ENCODE measurements at regions not wholly inside any gene's neighbourhood (a gene's known extent, or its start where the extent isn't known, plus 50 kb on each side); places are given as distances from the start of the nearest gene placed in this dataset.
A peak's percentile ranks its signal among the peaks of the same experiment; 100 is the strongest.

DNA sequence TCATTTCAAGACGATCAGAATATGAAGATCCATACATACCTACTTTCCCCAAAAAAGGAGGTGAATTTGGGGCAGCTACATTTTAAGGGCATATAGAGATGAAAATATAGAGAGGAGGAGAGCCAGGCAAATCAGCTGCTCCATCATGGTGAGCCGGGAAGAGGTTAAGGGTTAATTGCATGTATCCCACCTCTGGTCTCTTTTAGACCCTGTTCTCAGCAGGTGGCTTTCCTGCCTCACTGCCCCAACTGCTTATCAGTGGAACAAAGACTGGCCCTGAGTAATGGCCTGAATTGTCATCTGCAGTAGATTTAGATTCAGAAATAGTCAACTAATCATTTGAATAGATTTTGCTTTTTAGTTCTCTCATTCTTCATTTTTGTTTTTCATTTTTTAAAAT, 206.6 kb downstream of the SPRY2 start:
- Histone ChIP-seq H3K27me3 (no peaks in the 10 kb centered on the region), H3K9me3 (no peaks in the 10 kb centered on the region), H3K36me3 (no peaks in the 10 kb centered on the region), H3K4me1 (peaks cover 25 to 31% (median 31%) of the 10 kb centered on the region in 4 donors), H3K27ac (replicated peaks in 1 of 4) (peak overlapping the region; percentile 59 to 73 (median 68)), H3K4me3 (no peak overlapping the region)
- DNase-seq (ENCODE audit: extremely low spot score): no peak
- intact Hi-C loops (cut with DNase I): no loop called here
- 85% methylated on average over 2 of the region's 2 CpGs for WGBS
- TF ChIP-seq POLR2A (IDR thresholded peaks at IDR 0.05; ENCODE audit: low read depth): no peak
- no peak for TF ChIP-seq POLR2AphosphoS5 (IDR thresholded peaks at IDR 0.05)
- no peak for TF ChIP-seq EP300 (IDR thresholded peaks at IDR 0.05)
- TF ChIP-seq, protein P1, sequence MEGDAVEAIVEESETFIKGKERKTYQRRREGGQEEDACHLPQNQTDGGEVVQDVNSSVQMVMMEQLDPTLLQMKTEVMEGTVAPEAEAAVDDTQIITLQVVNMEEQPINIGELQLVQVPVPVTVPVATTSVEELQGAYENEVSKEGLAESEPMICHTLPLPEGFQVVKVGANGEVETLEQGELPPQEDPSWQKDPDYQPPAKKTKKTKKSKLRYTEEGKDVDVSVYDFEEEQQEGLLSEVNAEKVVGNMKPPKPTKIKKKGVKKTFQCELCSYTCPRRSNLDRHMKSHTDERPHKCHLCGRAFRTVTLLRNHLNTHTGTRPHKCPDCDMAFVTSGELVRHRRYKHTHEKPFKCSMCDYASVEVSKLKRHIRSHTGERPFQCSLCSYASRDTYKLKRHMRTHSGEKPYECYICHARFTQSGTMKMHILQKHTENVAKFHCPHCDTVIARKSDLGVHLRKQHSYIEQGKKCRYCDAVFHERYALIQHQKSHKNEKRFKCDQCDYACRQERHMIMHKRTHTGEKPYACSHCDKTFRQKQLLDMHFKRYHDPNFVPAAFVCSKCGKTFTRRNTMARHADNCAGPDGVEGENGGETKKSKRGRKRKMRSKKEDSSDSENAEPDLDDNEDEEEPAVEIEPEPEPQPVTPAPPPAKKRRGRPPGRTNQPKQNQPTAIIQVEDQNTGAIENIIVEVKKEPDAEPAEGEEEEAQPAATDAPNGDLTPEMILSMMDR (IDR thresholded peaks at IDR 0.05): no peak

DNA sequence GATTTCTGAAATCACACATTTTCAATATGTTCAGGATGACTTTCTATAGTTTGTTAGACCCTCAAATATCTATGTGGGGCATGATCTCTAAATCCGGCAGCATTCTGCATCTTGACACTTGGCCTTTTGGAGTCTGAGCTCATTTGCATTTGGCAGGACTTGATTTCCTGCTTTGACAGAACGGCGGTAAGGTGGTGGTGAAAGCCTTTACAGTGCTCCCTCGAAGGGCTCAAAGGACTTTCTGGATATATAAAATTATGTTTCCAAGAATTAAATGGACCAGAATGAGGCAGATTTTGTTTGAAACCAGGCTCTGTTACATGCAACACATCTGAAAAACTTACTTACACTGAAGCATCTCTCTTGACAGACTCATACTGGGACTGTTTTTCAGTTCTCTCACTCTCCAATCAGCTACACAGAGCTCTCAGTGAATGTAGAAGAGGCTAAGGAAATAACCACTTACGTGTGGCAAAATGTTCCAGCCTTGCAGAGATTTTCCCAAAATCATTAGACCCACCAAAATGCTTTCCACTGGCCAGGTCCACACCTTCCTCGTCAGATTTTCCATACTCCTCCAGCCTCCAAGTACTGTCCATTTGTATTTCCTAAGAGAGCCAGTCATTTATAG, 207.2 kb downstream of the SPRY2 start:
- 45% methylated on average over 6 of the region's 6 CpGs for WGBS
- Histone ChIP-seq H3K27me3 (no peaks in the 10 kb centered on the region), H3K36me3 (no peaks in the 10 kb centered on the region), H3K9me3 (no peaks in the 10 kb centered on the region), H3K4me3 (peak overlapping the region; percentile 17 to 36 (median 27)), H3K27ac (replicated peaks in 1 of 4) (peak overlapping the region; percentile 59 to 73 (median 68)), H3K4me1 (peaks cover 25 to 31% (median 31%) of the 10 kb centered on the region in 4 donors)
- no peak for DNase-seq (ENCODE audit: extremely low spot score)
- TF ChIP-seq POLR2A (IDR thresholded peaks at IDR 0.05; ENCODE audit: low read depth) (no peak), EP300 (IDR thresholded peaks at IDR 0.05) (no peak), POLR2AphosphoS5 (IDR thresholded peaks at IDR 0.05) (no peak)
- TF ChIP-seq, protein P1 (IDR thresholded peaks at IDR 0.05): no peak
- intact Hi-C loops (cut with DNase I): no loop called here

DNA sequence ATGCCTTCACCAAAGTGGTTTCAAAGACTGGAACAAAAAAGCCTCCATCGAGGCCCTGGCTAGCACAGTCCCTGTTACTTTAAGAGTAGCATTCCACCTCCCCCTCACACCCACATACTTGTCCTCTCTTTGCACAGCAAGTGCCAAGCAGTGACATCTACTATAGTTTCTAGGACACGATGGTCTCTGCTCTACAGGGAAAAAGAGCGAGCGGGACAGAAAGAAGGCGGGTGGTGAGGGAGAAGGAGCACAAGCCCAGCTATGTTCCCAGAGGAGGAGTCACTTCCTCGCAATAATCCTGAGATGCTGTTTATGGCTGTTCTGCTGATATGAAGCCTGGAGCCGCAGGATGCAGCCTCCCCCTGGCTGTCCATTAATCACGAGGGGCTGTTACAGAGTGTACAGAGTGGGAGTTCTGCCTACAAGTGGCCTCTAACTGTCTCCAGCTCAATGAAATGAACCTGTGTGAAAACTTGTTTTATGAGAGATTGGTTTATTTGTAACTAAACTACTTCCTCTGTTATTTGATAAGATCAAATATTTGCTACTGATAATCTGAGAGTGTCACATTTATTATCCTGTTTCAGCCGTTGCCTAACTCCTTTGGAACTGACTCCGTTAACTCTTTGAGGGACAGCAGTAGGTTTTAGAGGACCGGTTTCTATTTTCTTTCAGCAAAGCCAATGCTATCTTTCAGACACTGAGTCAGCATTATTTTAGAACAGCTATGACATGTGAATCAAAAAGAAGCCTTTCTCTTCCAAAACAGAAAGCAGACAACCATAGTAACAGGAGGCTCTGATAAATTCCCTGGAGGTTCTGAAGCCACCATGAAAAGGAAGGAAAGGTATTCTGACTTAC, 208.0 kb downstream of the SPRY2 start:
- Histone ChIP-seq H3K27ac (replicated peaks in 1 of 4) (peak overlapping the region; percentile 59 to 73 (median 68)), H3K4me3 (peak overlapping the region; percentile 17 to 45 (median 34)), H3K4me1 (peaks cover 25 to 31% (median 31%) of the 10 kb centered on the region in 4 donors), H3K9me3 (no peaks in the 10 kb centered on the region), H3K27me3 (no peaks in the 10 kb centered on the region), H3K36me3 (no peaks in the 10 kb centered on the region)
- intact Hi-C loops (cut with DNase I): no loop called here
- DNase-seq (ENCODE audit: extremely low spot score): no peak
- WGBS: 19% methylated on average over 11 of the region's 11 CpGs
- TF ChIP-seq, protein P1 (IDR thresholded peaks at IDR 0.05): peak in 1 of 3 experiments; percentile 8
- TF ChIP-seq EP300 (IDR thresholded peaks at IDR 0.05) (no peak), POLR2A (IDR thresholded peaks at IDR 0.05; ENCODE audit: low read depth) (no peak), POLR2AphosphoS5 (IDR thresholded peaks at IDR 0.05) (peak; percentile 48 to 61)

DNA sequence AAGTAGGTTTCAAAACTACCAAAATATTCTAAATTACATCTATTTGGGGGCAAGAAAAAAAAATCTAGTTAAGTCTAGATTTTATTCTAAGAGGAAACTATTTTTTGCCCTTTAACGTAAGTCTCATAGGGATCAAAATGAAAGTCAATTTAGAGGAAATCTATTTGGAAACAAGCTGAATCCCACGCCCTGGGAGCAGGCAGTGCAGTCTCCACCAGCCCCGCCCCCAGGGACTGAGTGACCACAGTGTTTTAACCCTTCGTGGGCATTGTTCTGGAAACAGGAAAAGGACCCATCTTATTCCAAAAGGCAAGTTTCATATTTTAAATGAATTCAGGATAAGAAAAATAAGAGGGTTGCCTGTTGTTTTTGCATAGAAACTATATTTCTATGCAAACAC, 209.7 kb downstream of the SPRY2 start:
- Histone ChIP-seq H3K27me3 (no peaks in the 10 kb centered on the region), H3K36me3 (no peaks in the 10 kb centered on the region), H3K9me3 (no peaks in the 10 kb centered on the region), H3K4me3 (peak overlapping the region; percentile 24 to 38 (median 32)), H3K27ac (replicated peaks in 1 of 4) (peak overlapping the region in 3 of 4 donors; percentile 4 to 48 (median 30)), H3K4me1 (peaks cover 25 to 31% (median 31%) of the 10 kb centered on the region in 4 donors)
- 12% methylated on average over 4 of the region's 4 CpGs for WGBS
- intact Hi-C loops (cut with DNase I): no loop called here
- TF ChIP-seq EP300 (IDR thresholded peaks at IDR 0.05) (no peak), POLR2AphosphoS5 (IDR thresholded peaks at IDR 0.05) (peak in 1 of 2 donors; percentile 39)
- no peak for DNase-seq (ENCODE audit: extremely low spot score)

DNA sequence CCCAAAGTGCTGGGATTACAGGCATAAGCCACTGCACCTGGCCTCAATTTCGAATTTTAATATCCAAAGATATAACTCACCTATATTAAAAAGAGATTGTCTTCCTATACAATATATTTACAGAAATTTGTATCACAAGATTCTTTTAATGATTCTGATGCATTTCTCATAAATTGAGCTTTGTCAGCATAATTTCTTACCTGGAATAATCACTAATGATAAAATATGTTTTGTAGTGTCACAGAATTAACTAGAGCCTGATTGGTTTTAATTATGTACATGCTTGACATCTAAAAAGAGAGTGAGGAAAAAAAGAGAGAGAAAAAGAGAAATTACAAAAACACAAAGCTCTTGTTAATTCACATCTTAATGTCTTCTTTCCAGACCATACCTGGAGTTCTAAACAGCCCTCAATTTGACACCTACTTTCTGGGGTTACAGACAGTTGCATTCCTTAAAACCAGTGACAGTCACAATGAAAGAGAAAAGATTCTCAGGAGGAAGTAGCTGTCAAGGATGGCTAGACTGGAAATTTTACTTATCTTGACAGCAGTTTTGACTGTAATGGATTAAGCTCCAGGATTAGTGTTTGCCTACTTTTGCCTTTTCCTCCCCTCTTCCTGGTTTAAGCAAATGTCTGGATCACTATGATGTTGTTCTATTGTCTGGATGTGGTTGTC, 214.4 kb downstream of the SPRY2 start:
- Histone ChIP-seq H3K9me3 (no peaks in the 10 kb centered on the region), H3K27me3 (no peaks in the 10 kb centered on the region), H3K27ac (replicated peaks in 1 of 4) (no peak overlapping the region), H3K4me1 (peaks cover 4 to 10% (median 4%) of the 10 kb centered on the region in 4 donors), H3K4me3 (no peak overlapping the region), H3K36me3 (no peaks in the 10 kb centered on the region)
- WGBS: 83% methylated on average over 1 of the region's 1 CpG
- no peak for TF ChIP-seq POLR2AphosphoS5 (IDR thresholded peaks at IDR 0.05)
- TF ChIP-seq, protein P1 (IDR thresholded peaks at IDR 0.05): no peak
- no peak for DNase-seq (ENCODE audit: extremely low spot score)
- intact Hi-C loops (cut with DNase I): no loop called here

All from esophagus muscularis mucosa (tissue), 4 donors.